Stomach (tissue), 8 donors: ENCODE measurements at regions not wholly inside any gene's neighbourhood (a gene's known extent, or its start where the extent isn't known, plus 50 kb on each side); places are given as distances from the start of the nearest gene placed in this dataset.
A peak's percentile ranks its signal among the peaks of the same experiment; 100 is the strongest.

Experiments used
- DNase-seq, 2 donors: peaks; one replicate each; pipeline versions ENCODE4 v3.0.0 to v3.0.0-alpha.2; 2013 to 2019
- H3K27ac ChIP-seq, 5 donors: fragments of 200-600 bp in 4 of 5; sonication (generic) in 4 of 5; one replicate each; pipeline ENCODE4 v1.5.1; 2013 to 2019; ENCODE audit warnings: mild to moderate bottlenecking in 1 of 5, moderate library complexity in 1 of 5
- H3K27me3 ChIP-seq, 3 donors: fragments of 200-600 bp; sonication (generic); one replicate each; pipeline ENCODE4 v1.5.1; 2017 to 2019; ENCODE audit warnings: mixed run types in 1 of 3
- H3K36me3 ChIP-seq, 4 donors: fragments of 200-600 bp; sonication (generic); 1 replicate in 3 of 4; 2 replicates in 1 of 4; pipeline ENCODE4 v1.5.1; 2016 to 2019
- H3K4me1 ChIP-seq, 4 donors: fragments of 200-600 bp; sonication (generic); one replicate each; pipeline ENCODE4 v1.5.1; 2016 to 2019
- H3K4me3 ChIP-seq, 4 donors: fragments of 200-600 bp; sonication (generic) in 3 of 4; one replicate each; pipeline ENCODE4 v1.5.1; 2016 to 2019; ENCODE audit warnings: mild to moderate bottlenecking in 1 of 4
- H3K9me3 ChIP-seq, 4 donors: fragments of 200-600 bp; sonication (generic); one replicate each; pipeline ENCODE4 v1.5.1; 2016 to 2019
- CTCF ChIP-seq, 7 experiments: fragments of 450-650 bp in 4 of 7; fragments of 200-600 bp in 3 of 7; sonication (generic) in 3 of 7; IDR thresholded peaks; one replicate each; pipeline ENCODE4 v1.5.1; 2016 to 2019; ENCODE audit warnings: antibody characterized with exemption in 7 of 7, control low read depth in 2 of 7, mild to moderate bottlenecking in 1 of 7
- EP300 ChIP-seq: sonication (generic); formaldehyde crosslinking; IDR thresholded peaks from one replicate; pipeline ENCODE4 v1.6.1; 2017; ENCODE audit warnings: antibody characterized with exemption
- POLR2A ChIP-seq, 4 donors: fragments of 450-650 bp; IDR thresholded peaks; one replicate each; pipeline ENCODE4 v1.6.1; 2016; ENCODE audit warnings: antibody characterized with exemption in 4 of 4, control low read depth in 2 of 4, mild to moderate bottlenecking in 1 of 4, moderate library complexity in 1 of 4
- POLR2AphosphoS5 ChIP-seq, 3 donors: sonication (generic); formaldehyde crosslinking; IDR thresholded peaks; one replicate each; pipeline ENCODE4 v1.6.1; 2016; ENCODE audit warnings: antibody characterized with exemption in 3 of 3
- WGBS, 5 donors: extraction: QIAGEN DNeasy Blood & Tissue Kit in 3 of 5; methylation state at CpG; one replicate each; pipeline versions ENCODE4 v1.1.5 to v1.1.7; 2013 to 2018; 5-methylcytosine and 5-hydroxymethylcytosine counted together
- intact Hi-C: fragments of 100-400 bp; cut with DNase I; formaldehyde crosslinking; loops from one replicate; pipeline ENCODE4 v1.15.1; 2023; ENCODE audit warnings: low total_unique reads
- donor health status: healthy with polysubstance abuse.
- donor health status: Bipolar disorder and iron deficiency.
- donor health status: healthy.

GRCh38 chr18:76231402-76231801, 263.6 kb downstream of the ZNF516 start:
- H3K4me3 ChIP-seq, result no peak overlapping the region
- DNase-seq, result no peak
- H3K9me3 ChIP-seq, result no peaks in the 10 kb centered on the region
- H3K27ac ChIP-seq, result no peak overlapping the region
- H3K36me3 ChIP-seq, result no peaks in the 10 kb centered on the region
- WGBS, 5 donors, result 59 to 70% (median 69%) methylated on average over 5 of the region's 5 CpGs
- H3K27me3 ChIP-seq, result no peaks in the 10 kb centered on the region
- no peaks in the 10 kb centered on the region for H3K4me1 ChIP-seq
- TF ChIP-seq EP300 (no peak), POLR2A (IDR thresholded peaks at IDR 0.05) (no peak), POLR2AphosphoS5 (IDR thresholded peaks at IDR 0.05) (no peak), CTCF (IDR thresholded peaks at IDR 0.05) (no peak)
- intact Hi-C loops, result no loop called here

GRCh38 chr18:76230791-76231190, 264.3 kb downstream of the ZNF516 start:
- no peaks in the 10 kb centered on the region for H3K4me1 ChIP-seq
- H3K27ac ChIP-seq, result no peak overlapping the region
- no peaks in the 10 kb centered on the region for H3K9me3 ChIP-seq
- WGBS, 5 donors, result 59 to 72% (median 62%) methylated on average over 10 to 11 of the region's 11 CpGs
- H3K4me3 ChIP-seq, result no peak overlapping the region
- H3K27me3 ChIP-seq, result no peaks in the 10 kb centered on the region
- intact Hi-C loops, result no loop called here
- TF ChIP-seq POLR2AphosphoS5 (IDR thresholded peaks at IDR 0.05) (no peak), POLR2A (IDR thresholded peaks at IDR 0.05) (no peak), CTCF (IDR thresholded peaks at IDR 0.05) (no peak), EP300 (no peak)
- H3K36me3 ChIP-seq, result no peaks in the 10 kb centered on the region
- DNase-seq, result peak in 1 of 2 donors; percentile 6

GRCh38 chr18:76228716-76229115, 266.3 kb downstream of the ZNF516 start:
- TF ChIP-seq POLR2A (IDR thresholded peaks at IDR 0.05) (no peak), CTCF (IDR thresholded peaks at IDR 0.05) (no peak), EP300 (no peak), POLR2AphosphoS5 (IDR thresholded peaks at IDR 0.05) (no peak)
- WGBS, 5 donors, result 69 to 78% (median 73%) methylated on average over 7 of the region's 7 CpGs
- no peak for DNase-seq
- Histone ChIP-seq H3K4me3 (no peak overlapping the region), H3K36me3 (no peaks in the 10 kb centered on the region), H3K27me3 (no peaks in the 10 kb centered on the region), H3K4me1 (no peaks in the 10 kb centered on the region), H3K27ac (no peak overlapping the region), H3K9me3 (peaks cover 0 to 6% (median 0%) of the 10 kb centered on the region in 4 donors)
- intact Hi-C loops, result no loop called here

- H3K4me1 ChIP-seq, result no peaks in the 10 kb centered on the region
- WGBS, 5 donors, result 75 to 84% (median 82%) methylated on average over 9 of the region's 9 CpGs
- no peak overlapping the region for H3K4me3 ChIP-seq
- H3K27me3 ChIP-seq, result no peaks in the 10 kb centered on the region
- intact Hi-C loops, result no loop called here
- H3K9me3 ChIP-seq, result peaks cover 0 to 6% (median 0%) of the 10 kb centered on the region in 4 donors
- no peak for TF ChIP-seq CTCF (IDR thresholded peaks at IDR 0.05)
- TF ChIP-seq EP300, result no peak
- no peak for TF ChIP-seq POLR2AphosphoS5 (IDR thresholded peaks at IDR 0.05)
- no peak for TF ChIP-seq POLR2A (IDR thresholded peaks at IDR 0.05)
- no peak for DNase-seq
- no peaks in the 10 kb centered on the region for H3K36me3 ChIP-seq
- H3K27ac ChIP-seq, result no peak overlapping the region
Measured at GRCh38 chr18:76227759-76228158, 267.3 kb downstream of the ZNF516 start.
